HG02970 (cell line): ENCODE measurements at regions not wholly inside any gene's neighbourhood (a gene's known extent, or its start where the extent isn't known, plus 50 kb on each side); places are given as distances from the start of the nearest gene placed in this dataset.

Source experiments
- ATAC-seq: cut with Tn5 transposase; IDR thresholded peaks from one replicate; pipeline ENCODE4 v1.9.1; 2021; ENCODE audit warnings: mild to moderate bottlenecking, moderate library complexity, moderate number of reproducible peaks; ENCODE audit not compliant: unreplicated experiment, low FRiP score

DNA sequence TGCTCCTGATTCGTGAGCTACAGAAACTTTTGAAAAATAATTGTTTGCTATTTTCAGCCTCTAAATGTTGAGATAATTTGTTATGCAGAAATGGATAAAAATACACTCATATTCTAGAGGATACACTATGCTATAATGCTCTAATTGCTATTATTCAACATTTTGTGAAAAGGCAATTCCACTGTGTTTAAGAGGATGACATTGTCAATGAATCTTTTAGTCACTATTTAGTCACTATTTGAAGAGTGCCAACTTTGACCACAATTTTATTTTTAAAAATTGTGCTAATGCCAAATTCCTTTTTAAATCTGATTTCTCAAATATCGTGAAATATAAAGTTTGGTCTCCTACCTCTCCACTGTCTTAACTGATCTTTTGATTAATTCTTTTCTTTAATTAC lies 604.9 kb upstream of the KCNMB2 start:
- no peak for ATAC-seq

- ATAC-seq, result no peak
Observed at GRCh38 chr3:177932346-177932745, 603.9 kb upstream of the KCNMB2 start.

- no peak for ATAC-seq
Observed at GRCh38 chr3:177932750-177933660, 603.2 kb upstream of the KCNMB2 start.

- no peak for ATAC-seq
Observed at GRCh38 chr3:177934001-177934891, 602.0 kb upstream of the KCNMB2 start.

GRCh38 chr3:177935047-177935446 lies 601.2 kb upstream of the KCNMB2 start:
- no peak for ATAC-seq

GRCh38 chr3:177936721-177937120 lies 599.5 kb upstream of the KCNMB2 start:
- no peak for ATAC-seq

GRCh38 chr3:177942911-177943310 lies 593.3 kb upstream of the KCNMB2 start:
- ATAC-seq, result no peak

GRCh38 chr3:177944228-177944661 lies 592.0 kb upstream of the KCNMB2 start:
- no peak for ATAC-seq

DNA sequence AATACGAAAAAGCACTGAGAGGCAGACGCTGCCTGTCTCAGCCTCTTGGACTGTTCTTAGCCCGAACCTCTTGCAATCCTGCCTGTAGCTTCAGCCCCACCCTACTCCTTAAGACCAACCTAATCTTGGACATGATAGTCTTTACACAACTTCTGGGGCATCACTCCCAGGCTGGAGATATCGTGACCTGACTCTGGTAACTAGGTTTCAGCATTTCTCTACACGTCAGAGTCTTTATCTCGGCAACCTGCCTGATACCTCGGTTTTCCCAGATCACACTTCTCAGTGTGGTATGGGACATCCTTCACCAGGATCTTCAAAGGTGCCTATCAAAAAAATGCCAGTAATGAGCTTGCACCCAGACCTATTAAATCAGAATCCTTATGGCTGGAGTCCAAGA lies 590.2 kb upstream of the KCNMB2 start:
- no peak for ATAC-seq

- ATAC-seq, result no peak
Observed at GRCh38 chr3:177946497-177946896, 589.7 kb upstream of the KCNMB2 start.

- ATAC-seq, result no peak
Observed at GRCh38 chr3:177946936-177947335, 589.3 kb upstream of the KCNMB2 start.

DNA sequence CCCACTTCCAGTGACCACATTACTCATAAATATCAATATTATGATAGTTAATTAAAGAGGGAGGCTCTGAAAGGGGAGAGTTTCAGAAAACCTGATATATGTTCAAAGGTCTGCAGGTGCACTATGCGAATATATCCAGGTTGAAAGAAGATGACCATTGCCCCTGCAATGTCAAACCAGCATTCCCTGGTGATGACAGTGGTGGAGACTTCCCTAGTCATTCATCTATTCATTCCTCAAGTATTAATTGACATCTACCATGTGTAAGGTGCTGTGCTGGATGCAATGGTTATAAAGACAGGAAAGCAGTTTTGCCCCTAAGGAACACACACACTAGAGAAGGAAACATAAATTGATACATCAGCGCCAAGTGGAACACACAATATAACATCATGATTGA lies 588.3 kb upstream of the KCNMB2 start:
- no peak for ATAC-seq

DNA sequence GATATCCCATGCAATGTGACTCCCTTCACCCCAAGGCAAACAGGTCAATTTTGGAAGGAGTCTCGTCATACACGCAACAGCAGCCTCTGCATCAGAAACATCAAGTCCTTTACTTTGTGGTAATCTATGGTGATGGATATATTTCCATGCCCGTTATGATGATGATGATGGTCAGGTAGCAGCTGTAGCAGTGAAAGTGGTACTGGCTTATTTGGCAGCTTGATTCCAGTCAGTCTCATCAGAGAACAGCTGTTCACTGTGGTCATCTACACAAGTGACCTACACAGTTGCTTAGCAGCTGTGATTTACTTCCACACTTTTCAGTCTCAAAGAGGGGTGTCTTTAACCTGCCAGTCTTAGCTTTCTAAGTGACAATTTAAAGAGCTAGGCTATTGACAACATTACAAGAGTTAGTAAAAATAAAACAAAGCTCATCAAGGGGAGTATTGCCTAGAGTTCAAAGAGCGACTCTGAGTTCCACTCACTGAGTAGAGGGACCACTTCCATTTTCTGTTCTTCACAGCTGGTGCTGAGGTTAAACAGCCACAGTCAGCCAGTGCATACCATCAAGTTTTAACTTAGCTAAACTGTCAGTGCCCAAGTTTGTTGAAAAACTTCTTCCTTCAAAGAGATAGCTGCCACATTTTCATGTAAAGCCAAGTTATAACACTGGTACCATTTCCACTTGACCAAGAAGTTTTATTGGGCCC lies 587.4 kb upstream of the KCNMB2 start:
- ATAC-seq, result no peak

DNA sequence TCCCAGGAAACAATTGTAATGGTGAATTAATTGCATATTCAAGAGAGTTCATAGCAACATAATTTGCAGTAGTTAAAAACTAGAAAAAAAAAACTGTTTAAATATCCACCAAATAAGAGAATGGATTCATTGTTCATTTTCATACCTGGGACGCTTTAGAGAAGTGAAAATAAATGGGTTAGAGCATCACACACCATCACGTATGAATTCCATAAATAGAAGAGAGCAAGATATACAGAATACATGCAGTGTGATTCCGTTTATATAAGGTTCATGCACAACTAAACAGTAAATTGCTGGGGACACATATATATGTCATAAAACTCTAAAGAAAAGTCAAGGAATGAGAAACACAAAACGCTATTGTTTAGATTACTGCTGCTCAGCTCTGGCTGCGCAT lies 577.0 kb upstream of the KCNMB2 start:
- no peak for ATAC-seq

DNA sequence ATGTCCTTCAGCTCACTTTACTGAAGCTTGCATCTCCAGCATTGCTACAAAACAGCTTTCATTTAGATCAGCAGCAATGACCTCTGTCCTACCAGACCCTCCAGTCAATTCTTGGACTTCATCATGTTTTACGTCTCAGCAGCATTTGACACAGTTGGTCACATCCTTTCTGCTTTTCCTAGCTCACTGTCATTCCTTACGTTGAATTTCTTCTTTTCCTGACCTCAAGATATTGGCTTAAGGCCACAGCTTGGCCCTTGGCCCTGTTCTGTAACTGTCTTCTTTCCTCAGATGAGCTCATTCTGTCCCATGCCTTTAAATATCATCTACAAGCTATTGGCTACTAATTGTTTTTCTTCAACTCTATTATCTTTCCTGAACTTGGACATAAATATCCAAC lies 576.2 kb upstream of the KCNMB2 start:
- ATAC-seq, result no peak

GRCh38 chr3:177960722-177961121 lies 575.5 kb upstream of the KCNMB2 start:
- no peak for ATAC-seq

- no peak for ATAC-seq
Observed at GRCh38 chr3:177961784-177962183, 574.5 kb upstream of the KCNMB2 start.

- no peak for ATAC-seq
Observed at GRCh38 chr3:177966493-177966892, 569.7 kb upstream of the KCNMB2 start.

- no peak for ATAC-seq
Observed at GRCh38 chr3:177968891-177969290, 567.3 kb upstream of the KCNMB2 start.

DNA sequence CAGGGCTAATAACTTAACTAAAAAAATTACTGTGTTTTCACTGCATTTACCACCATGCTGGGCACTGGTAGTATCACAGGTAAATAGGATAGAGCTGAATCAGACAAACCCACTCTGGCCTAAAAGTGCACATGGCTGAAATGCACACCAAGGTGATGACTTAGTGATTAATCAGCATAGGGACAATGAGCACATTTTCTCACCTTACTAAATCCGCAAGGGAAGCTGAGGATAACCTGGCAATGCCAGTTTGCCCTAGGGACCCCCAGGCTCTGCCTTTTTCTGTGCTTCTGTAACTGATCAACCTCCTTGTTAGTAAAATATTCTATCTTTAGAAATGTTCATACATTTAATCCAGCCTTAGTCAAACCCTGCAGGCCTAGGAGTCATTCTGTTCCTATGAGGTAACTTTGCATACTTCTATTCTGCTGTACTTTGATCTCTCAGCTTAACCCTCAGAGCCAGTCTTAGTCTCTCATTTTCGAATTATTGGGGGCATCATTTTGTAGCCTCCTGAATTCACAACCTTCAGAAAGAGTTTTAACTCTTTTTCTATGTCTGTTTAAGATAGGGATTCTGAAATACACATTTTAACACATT lies 562.9 kb upstream of the KCNMB2 start:
- no peak for ATAC-seq
